Thyroid gland (tissue), 4 donors: ENCODE measurements at regions not wholly inside any gene's neighbourhood (a gene's known extent, or its start where the extent isn't known, plus 50 kb on each side); places are given as distances from the start of the nearest gene placed in this dataset.

Experiments used
- DNase-seq, 2 donors: peaks; one replicate each; pipeline ENCODE4 v3.0.0-alpha.2; 2019
- H3K27ac ChIP-seq, 3 donors: fragments of 200-600 bp; sonication (generic); 1 replicate in 2 of 3; 2 replicates in 1 of 3; pipeline ENCODE4 v1.5.1; 2016 to 2019; ENCODE audit warnings: mild to moderate bottlenecking in 1 of 3, moderate library complexity in 1 of 3
- H3K27me3 ChIP-seq: fragments of 200-600 bp; sonication (generic); one replicate; pipeline ENCODE4 v1.5.1; 2019
- H3K36me3 ChIP-seq, 2 donors: fragments of 200-600 bp; sonication (generic); one replicate each; pipeline ENCODE4 v1.5.1; 2016 to 2019
- H3K4me1 ChIP-seq, 2 donors: fragments of 200-600 bp; sonication (generic); one replicate each; pipeline ENCODE4 v1.5.1; 2017 to 2019
- H3K4me3 ChIP-seq, 3 donors: fragments of 200-600 bp; sonication (generic); replicated peaks in 1 of 3; 1 replicate in 2 of 3; 2 replicates in 1 of 3; pipeline ENCODE4 v1.5.1; 2016; ENCODE audit warnings: mild to moderate bottlenecking in 1 of 3
- H3K9me3 ChIP-seq: fragments of 200-600 bp; sonication (generic); one replicate; pipeline ENCODE4 v1.5.1; 2017
- POLR2A ChIP-seq, 2 donors: fragments of 450-650 bp; IDR thresholded peaks; one replicate each; pipeline ENCODE4 v1.6.1; 2017; ENCODE audit warnings: antibody characterized with exemption in 2 of 2, mild to moderate bottlenecking in 2 of 2, moderate library complexity in 1 of 2
- WGBS, 2 donors: methylation state at CpG; one replicate each; pipeline ENCODE4 v1.1.5; 2017; 5-methylcytosine and 5-hydroxymethylcytosine counted together
- intact Hi-C: fragments of 100-400 bp; cut with DNase I; formaldehyde crosslinking; loops from one replicate; pipeline ENCODE4 v1.15.1; 2023
- TF ChIP-seq, protein P1 (sequence below), 6 experiments: fragments of 200-600 bp in 3 of 6; fragments of 450-650 bp in 3 of 6; sonication (generic) in 3 of 6; IDR thresholded peaks; one replicate each; pipeline ENCODE4 v1.5.1; 2016 to 2019; ENCODE audit warnings: antibody characterized with exemption in 6 of 6, mild to moderate bottlenecking in 2 of 6, inconsistent platforms in 1 of 6, moderate library complexity in 1 of 6

- intact Hi-C loops: no loop called here
- Histone ChIP-seq H3K27me3 (no peaks in the 10 kb centered on the region), H3K4me1 (no peaks in the 10 kb centered on the region), H3K4me3 (no peak overlapping the region), H3K27ac (no peak overlapping the region), H3K36me3 (no peaks in the 10 kb centered on the region), H3K9me3 (no peaks in the 10 kb centered on the region)
- WGBS, 2 donors: 36 to 41% methylated on average over 3 of the region's 3 CpGs
- no peak for DNase-seq
- TF ChIP-seq, protein P1, sequence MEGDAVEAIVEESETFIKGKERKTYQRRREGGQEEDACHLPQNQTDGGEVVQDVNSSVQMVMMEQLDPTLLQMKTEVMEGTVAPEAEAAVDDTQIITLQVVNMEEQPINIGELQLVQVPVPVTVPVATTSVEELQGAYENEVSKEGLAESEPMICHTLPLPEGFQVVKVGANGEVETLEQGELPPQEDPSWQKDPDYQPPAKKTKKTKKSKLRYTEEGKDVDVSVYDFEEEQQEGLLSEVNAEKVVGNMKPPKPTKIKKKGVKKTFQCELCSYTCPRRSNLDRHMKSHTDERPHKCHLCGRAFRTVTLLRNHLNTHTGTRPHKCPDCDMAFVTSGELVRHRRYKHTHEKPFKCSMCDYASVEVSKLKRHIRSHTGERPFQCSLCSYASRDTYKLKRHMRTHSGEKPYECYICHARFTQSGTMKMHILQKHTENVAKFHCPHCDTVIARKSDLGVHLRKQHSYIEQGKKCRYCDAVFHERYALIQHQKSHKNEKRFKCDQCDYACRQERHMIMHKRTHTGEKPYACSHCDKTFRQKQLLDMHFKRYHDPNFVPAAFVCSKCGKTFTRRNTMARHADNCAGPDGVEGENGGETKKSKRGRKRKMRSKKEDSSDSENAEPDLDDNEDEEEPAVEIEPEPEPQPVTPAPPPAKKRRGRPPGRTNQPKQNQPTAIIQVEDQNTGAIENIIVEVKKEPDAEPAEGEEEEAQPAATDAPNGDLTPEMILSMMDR (IDR thresholded peaks at IDR 0.05): no peak
- TF ChIP-seq POLR2A (IDR thresholded peaks at IDR 0.05): no peak
These were observed 1016.9 kb downstream of the UQCRFS1 start for GRCh38 chr19:28196101-28196500.

GRCh38 chr19:28185646-28186045 is 1027.3 kb downstream of the UQCRFS1 start:
- no peaks in the 10 kb centered on the region for H3K27me3 ChIP-seq
- no peak overlapping the region for H3K27ac ChIP-seq
- no peaks in the 10 kb centered on the region for H3K9me3 ChIP-seq
- 53 to 61% methylated on average over 3 of the region's 3 CpGs for WGBS, 2 donors
- no peak for TF ChIP-seq POLR2A (IDR thresholded peaks at IDR 0.05)
- TF ChIP-seq, protein P1 (IDR thresholded peaks at IDR 0.05): no peak
- no peaks in the 10 kb centered on the region for H3K4me1 ChIP-seq
- intact Hi-C loops: no loop called here
- DNase-seq: no peak
- no peaks in the 10 kb centered on the region for H3K36me3 ChIP-seq
- no peak overlapping the region for H3K4me3 ChIP-seq

DNA sequence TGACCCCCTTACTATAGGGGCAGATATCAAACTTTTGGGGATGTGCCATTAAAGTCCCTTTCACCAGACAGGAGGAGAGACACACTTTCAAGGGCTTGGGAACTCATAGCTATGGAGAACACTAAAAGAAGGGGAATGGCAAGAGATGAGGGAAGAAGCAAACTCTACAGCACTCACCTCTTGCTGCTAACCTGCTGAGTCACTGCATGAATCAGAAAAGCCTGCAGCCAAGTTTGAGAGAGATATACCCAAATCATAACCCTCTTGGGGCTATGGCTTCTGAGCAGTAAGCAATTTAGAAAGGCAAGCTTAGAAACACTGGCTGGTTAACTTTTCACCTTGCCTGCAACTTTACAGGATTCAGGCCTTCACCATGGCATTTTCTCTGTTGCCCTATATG is 1028.0 kb downstream of the UQCRFS1 start:
- Histone ChIP-seq H3K27ac (no peak overlapping the region), H3K36me3 (no peaks in the 10 kb centered on the region), H3K27me3 (no peaks in the 10 kb centered on the region), H3K4me3 (no peak overlapping the region), H3K9me3 (no peaks in the 10 kb centered on the region), H3K4me1 (no peaks in the 10 kb centered on the region)
- TF ChIP-seq, protein P1 (IDR thresholded peaks at IDR 0.05): no peak
- TF ChIP-seq POLR2A (IDR thresholded peaks at IDR 0.05): no peak
- no peak for DNase-seq
- intact Hi-C loops: no loop called here

GRCh38 chr19:28176193-28176592 is 1036.8 kb downstream of the UQCRFS1 start:
- no peaks in the 10 kb centered on the region for H3K27me3 ChIP-seq
- H3K4me3 ChIP-seq: no peak overlapping the region
- intact Hi-C loops: no loop called here
- no peak for DNase-seq
- 46 to 48% methylated on average over 1 of the region's 1 CpG for WGBS, 2 donors
- no peaks in the 10 kb centered on the region for H3K4me1 ChIP-seq
- no peak overlapping the region for H3K27ac ChIP-seq
- no peaks in the 10 kb centered on the region for H3K9me3 ChIP-seq
- TF ChIP-seq, protein P1 (IDR thresholded peaks at IDR 0.05): no peak
- no peak for TF ChIP-seq POLR2A (IDR thresholded peaks at IDR 0.05)
- no peaks in the 10 kb centered on the region for H3K36me3 ChIP-seq

DNA sequence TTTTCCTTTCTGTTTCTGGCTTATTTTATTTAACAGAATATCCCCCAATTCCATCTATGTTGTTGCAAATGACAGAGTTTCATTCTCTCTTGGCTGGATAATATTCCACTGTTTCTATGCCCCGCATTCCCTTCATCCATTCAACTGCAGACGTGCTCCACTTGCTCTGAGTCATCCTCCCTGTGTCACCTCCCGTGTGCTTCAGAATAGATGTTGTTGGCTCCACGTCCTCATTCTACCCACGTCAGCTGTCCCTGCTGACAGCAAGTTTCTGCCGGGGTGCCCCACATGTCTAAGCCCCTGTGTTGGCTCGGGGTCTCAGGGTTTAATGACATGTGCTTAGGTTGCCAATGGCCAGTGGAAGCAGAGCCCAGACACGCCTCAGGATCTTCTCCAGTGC is 1041.0 kb downstream of the UQCRFS1 start:
- WGBS, 2 donors: 83 to 86% methylated on average over 8 of the region's 8 CpGs

More for the DNA sequence above, 1041.0 kb downstream of the UQCRFS1 start:
- H3K36me3 ChIP-seq: no peaks in the 10 kb centered on the region
- intact Hi-C loops: no loop called here
- H3K4me1 ChIP-seq: peaks cover 0 to 8% of the 10 kb centered on the region in 2 donors
- no peaks in the 10 kb centered on the region for H3K9me3 ChIP-seq
- H3K27ac ChIP-seq: no peak overlapping the region
- no peak for DNase-seq
- H3K27me3 ChIP-seq: no peaks in the 10 kb centered on the region
- H3K4me3 ChIP-seq: no peak overlapping the region
- TF ChIP-seq POLR2A (IDR thresholded peaks at IDR 0.05): no peak
- TF ChIP-seq, protein P1 (IDR thresholded peaks at IDR 0.05): no peak
